ENCODE measurements at regions not wholly inside any gene's neighbourhood (a gene's known extent, or its start where the extent isn't known, plus 50 kb on each side); places are given as distances from the start of the nearest gene placed in this dataset.
A peak's percentile ranks its signal among the peaks of the same experiment; 100 is the strongest.

- no peaks in the 10 kb centered on the region for H3K27me3 ChIP-seq (ENCODE audit: insufficient read depth, poor library complexity, severe bottlenecking)
- peak overlapping the region; percentile 66 for H3K4me3 ChIP-seq (replicated peaks; ENCODE audit: insufficient read depth, low read length)
- peak overlapping the region; percentile 94 for H3K27ac ChIP-seq (replicated peaks)
- TF ChIP-seq GABPA (IDR thresholded peaks at IDR 0.05; ENCODE audit: low read depth) (no peak), POLR2AphosphoS5 (IDR thresholded peaks at IDR 0.05; ENCODE audit: low read depth) (no peak), CTCF (IDR thresholded peaks at IDR 0.05; ENCODE audit: insufficient read depth, low read length) (no peak), REST (IDR thresholded peaks at IDR 0.05; ENCODE audit: insufficient replicate concordance, low read depth) (no peak), SPI1 (IDR thresholded peaks at IDR 0.05; ENCODE audit: borderline replicate concordance, low read depth) (no peak)
- no peak for DNase-seq (ENCODE audit: low read depth in 1 of 2, low spot score in 1 of 2)
Observed at GRCh38 chr1:198933515-198934222, 294.8 kb downstream of the PTPRC start.

GRCh38 chr1:198934426-198934825 is 295.6 kb downstream of the PTPRC start:
- H3K4me3 ChIP-seq (replicated peaks; ENCODE audit: insufficient read depth, low read length): peak overlapping the region; percentile 66

More at GRCh38 chr1:198934426-198934825, 295.6 kb downstream of the PTPRC start:
- Histone ChIP-seq H3K27ac (replicated peaks) (peak overlapping the region; percentile 94), H3K27me3 (ENCODE audit: insufficient read depth, poor library complexity, severe bottlenecking) (no peaks in the 10 kb centered on the region)
- TF ChIP-seq POLR2AphosphoS5 (IDR thresholded peaks at IDR 0.05; ENCODE audit: low read depth) (no peak), GABPA (IDR thresholded peaks at IDR 0.05; ENCODE audit: low read depth) (no peak), SPI1 (IDR thresholded peaks at IDR 0.05; ENCODE audit: borderline replicate concordance, low read depth) (no peak), REST (IDR thresholded peaks at IDR 0.05; ENCODE audit: insufficient replicate concordance, low read depth) (no peak), CTCF (IDR thresholded peaks at IDR 0.05; ENCODE audit: insufficient read depth, low read length) (no peak)
- no peak for DNase-seq (ENCODE audit: low read depth in 1 of 2, low spot score in 1 of 2)

Data from HL-60 (cell line).